Thymus (tissue), 11 donors: ENCODE measurements at regions not wholly inside any gene's neighbourhood (a gene's known extent, or its start where the extent isn't known, plus 50 kb on each side); places are given as distances from the start of the nearest gene placed in this dataset.

ENCODE experiments used
- DNase-seq, 9 donors: peaks; one replicate each; pipeline ENCODE4 v3.0.0-alpha.2; 2013; ENCODE audit warnings: low spot score in 9 of 9, low read depth in 6 of 9, missing footprints in 1 of 9
- H3K27ac ChIP-seq, 2 donors: one replicate each; pipeline ENCODE4 v1.5.1; 2013; ENCODE audit warnings: control low read depth in 1 of 2, low read depth in 1 of 2, low read length in 1 of 2, mild to moderate bottlenecking in 1 of 2, moderate library complexity in 1 of 2
- H3K27me3 ChIP-seq, 2 donors: one replicate each; pipeline ENCODE4 v1.5.1; 2013; ENCODE audit warnings: low read length in 1 of 2; ENCODE audit not compliant: control insufficient read depth in 2 of 2, insufficient read depth in 1 of 2
- H3K36me3 ChIP-seq, 2 donors: one replicate each; pipeline ENCODE4 v1.5.1; 2013; ENCODE audit warnings: low read length in 1 of 2, mild to moderate bottlenecking in 1 of 2, moderate library complexity in 1 of 2; ENCODE audit not compliant: control insufficient read depth in 2 of 2, insufficient read depth in 2 of 2
- H3K4me1 ChIP-seq, 2 donors: one replicate each; pipeline ENCODE4 v1.5.1; 2013; ENCODE audit warnings: low read length in 2 of 2; ENCODE audit not compliant: control insufficient read depth in 2 of 2, insufficient read depth in 2 of 2
- H3K4me3 ChIP-seq, 2 donors: one replicate each; pipeline ENCODE4 v1.5.1; 2013; ENCODE audit warnings: low read length in 2 of 2, control low read depth in 1 of 2, mild to moderate bottlenecking in 1 of 2
- H3K9me3 ChIP-seq, 2 donors: one replicate each; pipeline ENCODE4 v1.5.1; 2013; ENCODE audit warnings: low read length in 1 of 2, mild to moderate bottlenecking in 1 of 2; ENCODE audit not compliant: control insufficient read depth in 2 of 2, insufficient read depth in 1 of 2
- WGBS: extraction: QIAGEN DNeasy Blood & Tissue Kit; methylation state at CpG from one replicate; pipeline ENCODE4 v1.1.7; 2013; 5-methylcytosine and 5-hydroxymethylcytosine counted together
- donor health status: healthy.

GRCh38 chr7:153301936-153302335 is 542.4 kb downstream of the ACTR3B start:
- no peak overlapping the region for H3K27ac ChIP-seq
- no peaks in the 10 kb centered on the region for H3K9me3 ChIP-seq
- no peak overlapping the region for H3K4me3 ChIP-seq
- no peak for DNase-seq
- H3K27me3 ChIP-seq: no peaks in the 10 kb centered on the region
- no peaks in the 10 kb centered on the region for H3K4me1 ChIP-seq
- WGBS: 89% methylated on average over 7 of the region's 7 CpGs
- no peaks in the 10 kb centered on the region for H3K36me3 ChIP-seq

GRCh38 chr7:153320005-153320404 is 560.5 kb downstream of the ACTR3B start:
- Histone ChIP-seq H3K4me1 (no peaks in the 10 kb centered on the region), H3K9me3 (peaks cover 0 to 2% of the 10 kb centered on the region in 2 donors), H3K36me3 (no peaks in the 10 kb centered on the region)

GRCh38 chr7:153320681-153321080 is 561.1 kb downstream of the ACTR3B start:
- WGBS: 94% methylated on average over 4 of the region's 4 CpGs
- Histone ChIP-seq H3K27me3 (no peaks in the 10 kb centered on the region), H3K4me1 (no peaks in the 10 kb centered on the region), H3K4me3 (no peak overlapping the region), H3K36me3 (no peaks in the 10 kb centered on the region), H3K27ac (no peak overlapping the region), H3K9me3 (peaks cover 0 to 2% of the 10 kb centered on the region in 2 donors)
- no peak for DNase-seq

More at GRCh38 chr7:153320005-153320404, 560.5 kb downstream of the ACTR3B start:
- no peak for DNase-seq
- Histone ChIP-seq H3K27me3 (no peaks in the 10 kb centered on the region), H3K27ac (no peak overlapping the region), H3K4me3 (no peak overlapping the region)
- WGBS: 41% methylated on average over 4 of the region's 4 CpGs

- Histone ChIP-seq H3K4me1 (no peaks in the 10 kb centered on the region), H3K36me3 (no peaks in the 10 kb centered on the region), H3K27ac (no peak overlapping the region), H3K4me3 (no peak overlapping the region), H3K9me3 (peaks cover 0 to 2% of the 10 kb centered on the region in 2 donors), H3K27me3 (no peaks in the 10 kb centered on the region)
- WGBS: 86% methylated on average over 11 of the region's 11 CpGs
- DNase-seq: no peak
These were observed 563.4 kb downstream of the ACTR3B start for GRCh38 chr7:153322991-153323390.

- Histone ChIP-seq H3K4me3 (no peak overlapping the region), H3K36me3 (no peaks in the 10 kb centered on the region), H3K27me3 (no peaks in the 10 kb centered on the region), H3K9me3 (peaks cover 0 to 5% of the 10 kb centered on the region in 2 donors), H3K27ac (no peak overlapping the region), H3K4me1 (no peaks in the 10 kb centered on the region)
- DNase-seq: no peak
- WGBS: 82% methylated on average over 5 of the region's 5 CpGs
These were observed 564.5 kb downstream of the ACTR3B start for GRCh38 chr7:153324094-153324493.

GRCh38 chr7:153327683-153328082 is 568.1 kb downstream of the ACTR3B start:
- Histone ChIP-seq H3K27me3 (no peaks in the 10 kb centered on the region), H3K4me1 (no peaks in the 10 kb centered on the region), H3K27ac (no peak overlapping the region), H3K9me3 (peaks cover 2 to 7% of the 10 kb centered on the region in 2 donors), H3K4me3 (no peak overlapping the region), H3K36me3 (no peaks in the 10 kb centered on the region)
- 97% methylated on average over 9 of the region's 9 CpGs for WGBS
- no peak for DNase-seq

- Histone ChIP-seq H3K27ac (no peak overlapping the region), H3K4me3 (no peak overlapping the region), H3K4me1 (no peaks in the 10 kb centered on the region), H3K9me3 (peaks cover 2 to 7% of the 10 kb centered on the region in 2 donors), H3K27me3 (no peaks in the 10 kb centered on the region), H3K36me3 (no peaks in the 10 kb centered on the region)
- no peak for DNase-seq
- 96% methylated on average over 3 of the region's 3 CpGs for WGBS
These were observed 571.9 kb downstream of the ACTR3B start for GRCh38 chr7:153331427-153331826.

GRCh38 chr7:153354071-153354470 is 594.5 kb downstream of the ACTR3B start:
- no peak for DNase-seq
- no peak overlapping the region for H3K4me3 ChIP-seq
- H3K27ac ChIP-seq: no peak overlapping the region
- no peaks in the 10 kb centered on the region for H3K9me3 ChIP-seq
- no peaks in the 10 kb centered on the region for H3K36me3 ChIP-seq
- H3K4me1 ChIP-seq: no peaks in the 10 kb centered on the region
- no peaks in the 10 kb centered on the region for H3K27me3 ChIP-seq
- WGBS: 81% methylated on average over 5 of the region's 5 CpGs

- no peak overlapping the region for H3K4me3 ChIP-seq
- 81% methylated on average over 5 of the region's 5 CpGs for WGBS
- H3K36me3 ChIP-seq: no peaks in the 10 kb centered on the region
- no peaks in the 10 kb centered on the region for H3K27me3 ChIP-seq
- no peaks in the 10 kb centered on the region for H3K4me1 ChIP-seq
- no peak overlapping the region for H3K27ac ChIP-seq
- no peak for DNase-seq
- no peaks in the 10 kb centered on the region for H3K9me3 ChIP-seq
These were observed 610.5 kb downstream of the ACTR3B start for GRCh38 chr7:153370092-153370491.

GRCh38 chr7:153380636-153381035 is 621.1 kb downstream of the ACTR3B start:
- Histone ChIP-seq H3K27ac (no peak overlapping the region), H3K4me1 (no peaks in the 10 kb centered on the region), H3K27me3 (no peaks in the 10 kb centered on the region), H3K36me3 (no peaks in the 10 kb centered on the region), H3K4me3 (no peak overlapping the region), H3K9me3 (no peaks in the 10 kb centered on the region)
- no peak for DNase-seq
- 84% methylated on average over 7 of the region's 7 CpGs for WGBS
